Transverse colon (tissue), 4 donors: ENCODE measurements at regions not wholly inside any gene's neighbourhood (a gene's known extent, or its start where the extent isn't known, plus 50 kb on each side); places are given as distances from the start of the nearest gene placed in this dataset.

Experiments
- DNase-seq: peaks from one replicate; pipeline ENCODE4 v3.0.0-alpha.2; 2019
- H3K27ac ChIP-seq, 4 donors: fragments of 200-600 bp; sonication (generic); 2 replicates each; pipeline ENCODE4 v1.5.1; 2016 to 2018; ENCODE audit warnings: inconsistent platforms in 4 of 4
- H3K27me3 ChIP-seq: fragments of 200-600 bp; sonication (generic); 2 replicates; pipeline ENCODE4 v1.5.1; 2017; ENCODE audit warnings: inconsistent platforms
- H3K36me3 ChIP-seq, 4 donors: fragments of 200-600 bp; sonication (generic); 2 replicates each; pipeline ENCODE4 v1.5.1; 2017 to 2019; ENCODE audit warnings: inconsistent platforms in 4 of 4
- H3K4me1 ChIP-seq, 4 donors: fragments of 200-600 bp; sonication (generic); 2 replicates each; pipeline ENCODE4 v1.5.1; 2017 to 2020; ENCODE audit warnings: inconsistent platforms in 4 of 4
- H3K4me3 ChIP-seq, 4 donors: fragments of 200-600 bp; sonication (generic); 1 replicate in 1 of 4; 2 replicates in 3 of 4; pipeline versions ENCODE4 v1.5.1 to v1.6.1; 2017 to 2019; ENCODE audit warnings: inconsistent platforms in 4 of 4
- H3K9me3 ChIP-seq, 2 donors: fragments of 200-600 bp; sonication (generic); 2 replicates each; pipeline ENCODE4 v1.5.1; 2017 to 2019; ENCODE audit warnings: inconsistent platforms in 2 of 2
- CTCF ChIP-seq, 5 experiments: fragments of 200-600 bp in 3 of 5; fragments of 450-650 bp in 2 of 5; sonication (generic) in 3 of 5; IDR thresholded peaks; 1 replicate in 2 of 5; 2 replicates in 3 of 5; pipeline ENCODE4 v1.5.1; 2016 to 2017; ENCODE audit warnings: antibody characterized with exemption in 5 of 5, inconsistent platforms in 3 of 5, mild to moderate bottlenecking in 2 of 5, moderate library complexity in 1 of 5
- EP300 ChIP-seq: sonication (generic); formaldehyde crosslinking; IDR thresholded peaks from one replicate; pipeline ENCODE4 v1.6.1; 2017; ENCODE audit warnings: antibody characterized with exemption, low read depth
- POLR2A ChIP-seq: fragments of 450-650 bp; IDR thresholded peaks from one replicate; pipeline ENCODE4 v1.6.1; 2016; ENCODE audit warnings: antibody characterized with exemption, mild to moderate bottlenecking, moderate library complexity
- POLR2AphosphoS5 ChIP-seq, 3 donors: sonication (generic); formaldehyde crosslinking; IDR thresholded peaks; one replicate each; pipeline ENCODE4 v1.6.1; 2016; ENCODE audit warnings: antibody characterized with exemption in 3 of 3
- WGBS, 2 donors: methylation state at CpG; one replicate each; pipeline ENCODE4 v1.1.5; 2018; ENCODE audit warnings: low coverage in 1 of 2; 5-methylcytosine and 5-hydroxymethylcytosine counted together
- in situ Hi-C, 4 donors: fragments of 200-750 bp; cut with MboI; loops; one replicate each; pipeline versions ENCODE4 v1.15.0 to v1.15.1; 2017; ENCODE audit warnings: low sequenced_read_pairs in 3 of 4, low pct_ligation_motif_present in 1 of 4, low pct_unique_long_range_greater_than_20kb in 1 of 4
- intact Hi-C: fragments of 100-400 bp; cut with DNase I; formaldehyde crosslinking; loops from one replicate; pipeline ENCODE4 v1.15.1; 2023; ENCODE audit warnings: low total_unique reads

- in situ Hi-C loops = loop anchor here in 2 of 4 donors (25.0 kb wide), 2 partner anchors 1213 to 1238 kb away; partner anchors contain the start of gene RGMB (in 1 of the 2)
- Histone ChIP-seq H3K4me1 (peaks cover 0 to 17% (median 2%) of the 10 kb centered on the region in 4 donors), H3K9me3 (no peaks in the 10 kb centered on the region), H3K27me3 (no peaks in the 10 kb centered on the region), H3K4me3 (no peak overlapping the region), H3K27ac (no peak overlapping the region), H3K36me3 (no peaks in the 10 kb centered on the region)
- 83 to 88% methylated on average over 4 of the region's 4 CpGs for WGBS, 2 donors
- intact Hi-C loops = no loop called here
- no peak for DNase-seq
- TF ChIP-seq POLR2AphosphoS5 (IDR thresholded peaks at IDR 0.05) (no peak), POLR2A (no peak), CTCF (IDR thresholded peaks at IDR 0.05) (no peak), EP300 (no peak)
These were observed 366.4 kb upstream of the RIOK2 start for GRCh38 chr5:97549496-97549895.

GRCh38 chr5:97550164-97550563 is 367.1 kb upstream of the RIOK2 start:
- DNase-seq = no peak
- Histone ChIP-seq H3K27me3 (no peaks in the 10 kb centered on the region), H3K4me3 (no peak overlapping the region), H3K36me3 (no peaks in the 10 kb centered on the region), H3K27ac (no peak overlapping the region), H3K9me3 (no peaks in the 10 kb centered on the region), H3K4me1 (peaks cover 0 to 17% (median 2%) of the 10 kb centered on the region in 4 donors)
- TF ChIP-seq POLR2AphosphoS5 (IDR thresholded peaks at IDR 0.05) (no peak), POLR2A (no peak), CTCF (IDR thresholded peaks at IDR 0.05) (no peak), EP300 (no peak)
- in situ Hi-C loops (no loop called here), intact Hi-C loops (no loop called here)
- 51 to 53% methylated on average over 1 of the region's 1 CpG for WGBS, 2 donors

- Histone ChIP-seq H3K9me3 (no peaks in the 10 kb centered on the region), H3K27ac (no peak overlapping the region), H3K4me1 (peaks cover 0 to 16% (median 2%) of the 10 kb centered on the region in 4 donors), H3K36me3 (no peaks in the 10 kb centered on the region), H3K4me3 (no peak overlapping the region), H3K27me3 (no peaks in the 10 kb centered on the region)
- TF ChIP-seq POLR2AphosphoS5 (IDR thresholded peaks at IDR 0.05) (no peak), CTCF (IDR thresholded peaks at IDR 0.05) (no peak), POLR2A (no peak), EP300 (no peak)
- WGBS, 2 donors = 72 to 73% methylated on average over 2 of the region's 2 CpGs
- intact Hi-C loops = no loop called here
- no peak for DNase-seq
- in situ Hi-C loops = no loop called here
These were observed 367.8 kb upstream of the RIOK2 start for GRCh38 chr5:97550818-97551217.

GRCh38 chr5:97553604-97554452 is 370.8 kb upstream of the RIOK2 start:
- intact Hi-C loops = no loop called here
- DNase-seq = no peak
- Histone ChIP-seq H3K27ac (no peak overlapping the region), H3K36me3 (no peaks in the 10 kb centered on the region), H3K4me3 (no peak overlapping the region), H3K27me3 (no peaks in the 10 kb centered on the region), H3K9me3 (no peaks in the 10 kb centered on the region), H3K4me1 (no peaks in the 10 kb centered on the region)
- WGBS, 2 donors = 50 to 79% methylated on average over 1 to 2 of the region's 2 CpGs
- no peak for TF ChIP-seq CTCF (IDR thresholded peaks at IDR 0.05)
- in situ Hi-C loops = no loop called here
